Natural killer cell (primary cell): ENCODE measurements at regions not wholly inside any gene's neighbourhood (a gene's known extent, or its start where the extent isn't known, plus 50 kb on each side); places are given as distances from the start of the nearest gene placed in this dataset.

Source experiments
- ATAC-seq, 3 donors: fragments of 150-1000 bp in 2 of 3; fragments of 200-7000 bp in 1 of 3; cut with Tn5 transposase; 1 replicate in 1 of 3; 2 replicates in 2 of 3; pipeline ENCODE4 v1.10.0; 2021; ENCODE audit warnings: mild to moderate bottlenecking in 2 of 3, moderate library complexity in 2 of 3
- DNase-seq, 2 donors: peaks; one replicate each; pipeline versions ENCODE4 v3.0.0 to v3.0.0-alpha.2; 2013 to 2021; ENCODE audit warnings: mixed read lengths in 1 of 2
- H3K27ac ChIP-seq: one replicate; pipeline ENCODE4 v1.5.1; 2013; ENCODE audit warnings: mild to moderate bottlenecking, low read length
- H3K27me3 ChIP-seq: one replicate; pipeline ENCODE4 v1.6.1; 2013; ENCODE audit warnings: low read length; ENCODE audit not compliant: control insufficient read depth, insufficient read depth
- H3K36me3 ChIP-seq: one replicate; pipeline ENCODE4 v1.6.1; 2013; ENCODE audit warnings: low read length; ENCODE audit not compliant: control insufficient read depth, insufficient read depth
- H3K4me1 ChIP-seq: one replicate; pipeline ENCODE4 v1.6.1; 2013; ENCODE audit warnings: low read length; ENCODE audit not compliant: control insufficient read depth, insufficient read depth
- H3K4me3 ChIP-seq: one replicate; pipeline ENCODE4 v1.5.1; 2013; ENCODE audit warnings: low read length
- H3K9me3 ChIP-seq: one replicate; pipeline ENCODE4 v1.6.1; 2013; ENCODE audit warnings: low read length; ENCODE audit not compliant: control insufficient read depth, insufficient read depth
- H3K27ac Mint-ChIP-seq, 2 donors: one replicate each; pipeline ENCODE4 v1.8.0; 2022; ENCODE audit warnings: mild to moderate bottlenecking in 2 of 2, mixed read lengths in 2 of 2, moderate library complexity in 1 of 2
- H3K27me3 Mint-ChIP-seq, 2 donors: one replicate each; pipeline ENCODE4 v1.8.0; 2022; ENCODE audit warnings: low read depth in 2 of 2, mixed read lengths in 2 of 2
- H3K36me3 Mint-ChIP-seq: one replicate; pipeline ENCODE4 v1.8.0; 2022; ENCODE audit warnings: mixed read lengths
- H3K4me1 Mint-ChIP-seq, 2 donors: one replicate each; pipeline ENCODE4 v1.8.0; 2022; ENCODE audit warnings: mixed read lengths in 2 of 2
- H3K4me3 Mint-ChIP-seq: one replicate; pipeline ENCODE4 v1.8.0; 2022; ENCODE audit warnings: mild to moderate bottlenecking, moderate library complexity, mixed read lengths
- H3K9me3 Mint-ChIP-seq, 2 donors: one replicate each; pipeline ENCODE4 v1.8.0; 2022; ENCODE audit warnings: mixed read lengths in 2 of 2
- CTCF ChIP-seq: fragments of 200-600 bp; IDR thresholded peaks from one replicate; pipeline ENCODE4 v1.8.0; 2022; ENCODE audit warnings: antibody characterized with exemption
- WGBS: methylation state at CpG from one replicate; pipeline ENCODE4 v1.1.7; 2013; ENCODE audit warnings: missing lambda C conversion rate; ENCODE audit not compliant: insufficient coverage; 5-methylcytosine and 5-hydroxymethylcytosine counted together
- intact Hi-C: fragments of 100-400 bp; cut with micrococcal nuclease; formaldehyde crosslinking; loops from one replicate; pipeline ENCODE4 v1.14.2; 2022

- no peaks in the 10 kb centered on the region for H3K9me3 Mint-ChIP-seq
- H3K4me1 Mint-ChIP-seq, result no peaks in the 10 kb centered on the region
- no peak for ATAC-seq
- Histone ChIP-seq H3K4me1 (no peaks in the 10 kb centered on the region), H3K9me3 (no peaks in the 10 kb centered on the region), H3K4me3 (no peak overlapping the region), H3K27ac (no peak overlapping the region), H3K36me3 (no peaks in the 10 kb centered on the region), H3K27me3 (no peaks in the 10 kb centered on the region)
- TF ChIP-seq CTCF, result no peak
- peaks cover 0 to 9% of the 10 kb centered on the region in 2 donors for H3K27me3 Mint-ChIP-seq
- no peaks in the 10 kb centered on the region for H3K36me3 Mint-ChIP-seq
- H3K27ac Mint-ChIP-seq, result no peak overlapping the region
- no peak overlapping the region for H3K4me3 Mint-ChIP-seq
- DNase-seq, result no peak
- intact Hi-C loops, result no loop called here
- WGBS, result 88% methylated on average over 10 of the region's 11 CpGs
Measured at GRCh38 chr18:45562567-45563479, 52.5 kb upstream of the SLC14A2 start.

- Histone ChIP-seq H3K4me3 (no peak overlapping the region), H3K4me1 (no peaks in the 10 kb centered on the region), H3K9me3 (no peaks in the 10 kb centered on the region), H3K27me3 (no peaks in the 10 kb centered on the region), H3K27ac (no peak overlapping the region), H3K36me3 (no peaks in the 10 kb centered on the region)
- Mint-ChIP-seq H3K27ac (no peak overlapping the region), H3K9me3 (no peaks in the 10 kb centered on the region), H3K27me3 (peaks cover 6 to 7% of the 10 kb centered on the region in 2 donors), H3K36me3 (no peaks in the 10 kb centered on the region), H3K4me3 (no peak overlapping the region), H3K4me1 (no peaks in the 10 kb centered on the region)
- 87% methylated on average over 18 of the region's 19 CpGs for WGBS
- intact Hi-C loops, result no loop called here
- no peak for ATAC-seq
- TF ChIP-seq CTCF, result no peak
- no peak for DNase-seq
Measured at GRCh38 chr18:45565280-45565970, 49.9 kb upstream of the SLC14A2 start.
